T-cell (primary cell): ENCODE measurements at regions not wholly inside any gene's neighbourhood (a gene's known extent, or its start where the extent isn't known, plus 50 kb on each side); places are given as distances from the start of the nearest gene placed in this dataset.

Experiments
- ATAC-seq, 4 experiments: fragments of 200-7000 bp in 3 of 4; fragments of 150-1000 bp in 1 of 4; cut with Tn5 transposase; replicated peaks in 1 of 4; 1 replicate in 3 of 4; 2 replicates in 1 of 4; pipeline ENCODE4 v1.10.0; 2021; ENCODE audit warnings: moderate library complexity in 3 of 4, mild to moderate bottlenecking in 2 of 4, moderate number of reproducible peaks in 1 of 4
- CTCF ChIA-PET, 2 donors: fragments of 300-600 bp; sonication (Branson Sonifier 250); formaldehyde crosslinking; loops; one replicate each; lab custom pipeline; 2022; ENCODE audit warnings: antibody characterized with exemption in 2 of 2; lab: Charles Lee
- POLR2A ChIA-PET, 2 donors: fragments of 300-600 bp; sonication (Branson Sonifier 250); formaldehyde crosslinking; loops; one replicate each; lab custom pipeline; 2022; ENCODE audit warnings: antibody characterized with exemption in 2 of 2; lab: Charles Lee
- DNase-seq, 35 experiments: peaks; one replicate each; pipeline versions ENCODE4 v3.0.0 to v3.0.0-alpha.2; 2013 to 2023
- H3K27ac ChIP-seq: one replicate; pipeline ENCODE4 v1.5.1; 2013; ENCODE audit warnings: low read length
- H3K27me3 ChIP-seq, 2 experiments: replicated peaks in 1 of 2; 1 replicate in 1 of 2; 2 replicates in 1 of 2; pipeline versions ENCODE4 v1.6.1 to v1.7.0; 2013; ENCODE audit warnings: low read length in 1 of 2, mixed read lengths in 1 of 2; ENCODE audit not compliant: control insufficient read depth in 2 of 2, insufficient read depth in 2 of 2; ENCODE audit errors: extremely low read depth in 1 of 2
- H3K36me3 ChIP-seq, 2 donors: 1 replicate in 1 of 2; 2 replicates in 1 of 2; pipeline versions ENCODE4 v1.6.1 to v1.7.0; 2013; ENCODE audit warnings: low read length in 1 of 2; ENCODE audit not compliant: control insufficient read depth in 2 of 2, insufficient read depth in 1 of 2; ENCODE audit errors: extremely low read depth in 1 of 2
- H3K4me1 ChIP-seq, 2 experiments: 1 replicate in 1 of 2; 2 replicates in 1 of 2; pipeline versions ENCODE4 v1.6.1 to v1.7.0; 2013; ENCODE audit warnings: low read length in 2 of 2, mixed read lengths in 1 of 2; ENCODE audit not compliant: insufficient read depth in 2 of 2, control insufficient read depth in 1 of 2; ENCODE audit errors: extremely low read depth in 1 of 2
- H3K4me3 ChIP-seq, 2 donors: 1 replicate in 1 of 2; 2 replicates in 1 of 2; pipeline versions ENCODE4 v1.5.1 to v1.7.0; 2013; ENCODE audit warnings: mild to moderate bottlenecking in 2 of 2, low read length in 1 of 2, moderate library complexity in 1 of 2; ENCODE audit not compliant: control insufficient read depth in 1 of 2; ENCODE audit errors: extremely low read depth in 1 of 2
- H3K9me3 ChIP-seq: 2 replicates; pipeline ENCODE4 v1.7.0; 2013
- H3K27ac Mint-ChIP-seq, 2 donors: one replicate each; pipeline ENCODE4 v1.8.0; 2020 to 2021; ENCODE audit warnings: mild to moderate bottlenecking in 2 of 2, mixed read lengths in 2 of 2
- H3K27me3 Mint-ChIP-seq, 2 donors: one replicate each; pipeline ENCODE4 v1.8.0; 2021 to 2022; ENCODE audit warnings: mixed read lengths in 2 of 2
- H3K36me3 Mint-ChIP-seq: one replicate; pipeline ENCODE4 v1.8.0; 2021; ENCODE audit warnings: mixed read lengths
- H3K4me1 Mint-ChIP-seq, 3 donors: one replicate each; pipeline ENCODE4 v1.8.0; 2020 to 2022; ENCODE audit warnings: mixed read lengths in 3 of 3, mild to moderate bottlenecking in 1 of 3
- H3K4me3 Mint-ChIP-seq, 3 donors: one replicate each; pipeline ENCODE4 v1.8.0; 2020 to 2022; ENCODE audit warnings: mild to moderate bottlenecking in 3 of 3, mixed read lengths in 3 of 3, moderate library complexity in 3 of 3
- H3K9me3 Mint-ChIP-seq, 3 donors: one replicate each; pipeline ENCODE4 v1.8.0; 2020 to 2022; ENCODE audit warnings: mixed read lengths in 3 of 3
- WGBS: methylation state at CpG from one replicate; pipeline ENCODE4 v1.1.5; 2013; ENCODE audit warnings: missing lambda C conversion rate; ENCODE audit not compliant: insufficient coverage; 5-methylcytosine and 5-hydroxymethylcytosine counted together

DNA sequence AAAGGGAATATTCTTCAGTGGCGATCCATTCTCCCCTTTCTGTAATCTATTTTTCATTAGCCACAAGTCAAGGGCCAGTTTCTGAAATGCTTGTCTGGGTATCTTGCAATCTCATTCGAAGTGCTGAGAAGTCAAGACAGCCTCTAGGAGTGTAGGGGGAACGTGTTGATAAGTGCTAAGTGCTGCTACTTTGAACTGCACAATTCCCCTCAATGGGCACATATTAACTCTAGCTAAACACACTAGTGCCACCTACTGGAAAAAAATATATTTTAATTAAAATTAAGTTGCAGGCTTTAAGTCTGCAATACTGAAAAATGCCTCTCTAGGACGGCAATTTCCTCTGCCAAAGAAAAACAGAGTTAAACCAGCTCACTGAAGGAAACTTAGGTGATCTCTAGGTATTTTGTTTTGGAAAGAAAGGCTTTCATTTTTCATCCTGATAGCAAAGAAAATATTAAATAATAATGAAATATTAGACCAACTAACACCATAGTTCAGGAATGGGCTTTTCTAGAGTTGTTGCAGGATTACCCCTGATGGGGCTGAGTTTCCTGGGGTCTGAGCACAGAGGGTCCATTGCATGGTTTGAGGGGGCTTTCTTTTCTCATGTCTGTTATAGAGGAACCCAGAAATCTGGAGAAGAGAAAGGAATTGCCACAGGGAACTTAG is 181.9 kb upstream of the KBTBD8 start:
- POLR2A ChIA-PET, result no interaction called here
- no peaks in the 10 kb centered on the region for H3K9me3 ChIP-seq
- peak; percentile 51 to 76 (median 68) for ATAC-seq

DNA sequence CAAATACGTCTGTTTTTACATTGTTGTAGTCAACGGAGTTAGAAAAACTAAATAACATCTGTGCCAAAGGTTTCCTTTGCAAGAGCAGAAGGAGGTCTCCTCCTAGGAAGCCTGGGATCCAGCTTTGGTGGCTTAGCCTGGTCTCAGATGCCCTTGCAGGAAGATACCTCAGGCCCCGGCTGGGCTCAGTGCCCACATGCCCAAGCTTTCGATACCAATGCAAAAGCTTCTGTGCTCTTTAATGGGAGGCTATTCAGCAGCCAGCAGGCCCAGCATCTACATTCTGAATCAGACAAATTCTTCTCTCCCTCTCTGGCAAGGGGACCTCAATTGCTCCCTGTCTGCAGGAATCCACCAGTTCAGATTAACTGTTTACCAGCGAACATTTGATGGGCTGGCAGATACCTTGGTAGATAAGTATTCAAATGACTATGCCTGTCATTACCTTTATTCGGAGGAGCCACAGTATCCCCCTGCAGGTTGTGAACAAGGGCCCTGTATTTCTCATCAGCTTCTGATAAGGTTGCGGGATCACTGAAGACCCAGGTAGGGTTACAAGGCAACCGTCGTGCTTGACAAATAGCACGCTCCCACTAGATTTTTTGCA is 180.1 kb upstream of the KBTBD8 start:
- Histone ChIP-seq H3K9me3 (no peaks in the 10 kb centered on the region), H3K27ac (no peak overlapping the region), H3K36me3 (no peaks in the 10 kb centered on the region), H3K4me3 (no peak overlapping the region), H3K4me1 (no peaks in the 10 kb centered on the region), H3K27me3 (peaks cover 0 to 5% of the 10 kb centered on the region in 2 experiments)
- H3K27me3 Mint-ChIP-seq, result peaks cover 5 to 8% of the 10 kb centered on the region in 2 donors
- ChIA-PET CTCF (interaction anchor here (1.1 to 3.4 kb wide), 10 partner anchors 15 to 566 kb away, joined by 3 to 34 read pairs (median 6); no protein-coding TSS in a partner anchor), POLR2A (no interaction called here)
- H3K27ac Mint-ChIP-seq, result no peak overlapping the region
- H3K9me3 Mint-ChIP-seq, result no peaks in the 10 kb centered on the region
- WGBS, result 96% methylated on average over 6 of the region's 10 CpGs
- no peaks in the 10 kb centered on the region for H3K36me3 Mint-ChIP-seq
- ATAC-seq (no peak), DNase-seq (no peak)
- no peak overlapping the region for H3K4me3 Mint-ChIP-seq
- H3K4me1 Mint-ChIP-seq, result no peaks in the 10 kb centered on the region

More for the DNA sequence above, 181.9 kb upstream of the KBTBD8 start:
- Mint-ChIP-seq H3K9me3 (no peaks in the 10 kb centered on the region), H3K27ac (no peak overlapping the region), H3K27me3 (peaks cover 5% of the 10 kb centered on the region in 2 donors), H3K4me3 (no peak overlapping the region), H3K36me3 (no peaks in the 10 kb centered on the region), H3K4me1 (no peaks in the 10 kb centered on the region)
- H3K4me1 ChIP-seq, result no peaks in the 10 kb centered on the region
- peaks cover 0 to 3% of the 10 kb centered on the region in 2 experiments for H3K27me3 ChIP-seq
- WGBS, result no CpG with 5 or more reads among the region's 4 CpGs
- H3K36me3 ChIP-seq, result no peaks in the 10 kb centered on the region
- CTCF ChIA-PET, result interaction anchor here (0.6 to 2.8 kb wide), 13 partner anchors 13 to 568 kb away, joined by 3 to 24 read pairs (median 3); no protein-coding TSS in a partner anchor
- peak in 5 of 35 experiments; percentile 1 to 62 (median 2) for DNase-seq
- no peak overlapping the region for H3K27ac ChIP-seq
- no peak overlapping the region for H3K4me3 ChIP-seq

DNA sequence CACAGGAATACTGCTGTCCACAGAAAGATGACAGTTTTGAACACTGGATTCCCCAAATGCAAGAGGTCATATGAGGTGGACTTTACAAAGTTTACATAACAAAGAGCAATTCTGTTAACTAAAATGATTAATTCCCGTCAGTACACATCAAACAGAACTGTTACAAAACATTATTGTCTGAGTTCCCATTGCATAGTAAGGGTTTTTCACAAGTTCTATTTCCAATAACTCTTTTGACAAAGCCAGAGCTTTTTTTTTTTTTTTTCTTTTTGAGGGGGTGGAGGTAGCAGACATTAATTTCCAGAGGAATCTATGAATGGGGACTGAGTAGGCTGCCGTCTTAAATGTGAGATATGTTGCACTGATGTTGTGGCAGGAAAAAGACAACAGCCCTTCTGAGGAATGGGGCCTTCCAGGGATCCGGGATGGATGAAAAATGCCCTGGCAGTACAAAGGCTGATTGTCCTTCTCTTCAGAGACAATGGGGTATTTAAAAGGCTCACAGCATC is 178.1 kb upstream of the KBTBD8 start:
- Histone ChIP-seq H3K27me3 (peaks cover 0 to 3% of the 10 kb centered on the region in 2 experiments), H3K36me3 (no peaks in the 10 kb centered on the region), H3K27ac (no peak overlapping the region), H3K4me1 (no peaks in the 10 kb centered on the region), H3K4me3 (no peak overlapping the region), H3K9me3 (no peaks in the 10 kb centered on the region)
- CTCF ChIA-PET, result interaction anchor here (0.5 to 3.4 kb wide), 13 partner anchors 9 to 1309 kb away, joined by 3 to 34 read pairs (median 4); no protein-coding TSS in a partner anchor
- DNase-seq (no peak), ATAC-seq (no peak)
- H3K27ac Mint-ChIP-seq, result no peak overlapping the region
- no peak overlapping the region for H3K4me3 Mint-ChIP-seq
- H3K4me1 Mint-ChIP-seq, result no peaks in the 10 kb centered on the region
- H3K27me3 Mint-ChIP-seq, result peaks cover 5 to 8% of the 10 kb centered on the region in 2 donors
- POLR2A ChIA-PET, result no interaction called here
- H3K9me3 Mint-ChIP-seq, result no peaks in the 10 kb centered on the region
- no peaks in the 10 kb centered on the region for H3K36me3 Mint-ChIP-seq
- WGBS, result 60% methylated on average over 1 of the region's 3 CpGs

DNA sequence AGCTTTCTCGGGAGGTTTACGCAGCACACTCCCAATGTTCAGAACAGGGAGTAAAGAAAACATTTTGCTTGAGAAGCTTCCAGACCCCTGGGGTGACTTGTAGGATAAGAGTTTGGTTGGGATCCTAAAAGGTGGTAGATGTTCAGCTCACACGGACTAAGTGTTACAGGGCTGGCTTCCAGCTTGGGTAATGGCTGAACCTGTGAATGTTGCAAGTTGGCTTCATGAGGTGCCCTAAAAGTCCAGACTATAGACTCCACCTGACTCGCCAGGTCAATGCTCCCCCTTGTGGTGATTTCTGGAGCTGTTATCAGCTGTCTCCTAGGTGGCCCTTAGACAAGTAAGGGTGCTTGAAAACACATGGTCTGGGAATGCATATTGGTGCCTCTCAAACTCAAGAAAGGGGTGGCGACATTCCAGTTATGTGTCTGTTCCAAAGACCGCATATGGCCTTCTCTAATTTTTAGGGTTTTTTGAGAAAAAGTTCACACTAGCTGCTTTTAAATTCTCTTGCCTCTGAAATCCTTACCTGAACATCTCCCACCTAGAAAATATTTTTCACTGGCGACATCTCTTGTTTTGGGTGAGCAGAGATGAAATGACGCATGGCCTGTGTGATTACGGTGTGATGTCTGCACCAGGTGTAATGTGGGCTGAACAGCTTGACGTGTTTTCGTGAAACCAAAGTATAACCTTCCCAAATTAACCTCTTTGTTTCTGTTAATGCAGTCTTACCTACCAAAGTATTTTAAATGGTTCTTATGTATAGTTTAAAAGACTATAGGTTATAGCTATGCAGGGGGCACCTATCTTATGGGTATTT is 175.7 kb upstream of the KBTBD8 start:
- H3K4me3 Mint-ChIP-seq, result no peak overlapping the region
- peaks cover 0 to 6% of the 10 kb centered on the region in 2 donors for H3K27me3 Mint-ChIP-seq
- H3K36me3 Mint-ChIP-seq, result no peaks in the 10 kb centered on the region
- H3K9me3 Mint-ChIP-seq, result no peaks in the 10 kb centered on the region
- H3K27ac Mint-ChIP-seq, result no peak overlapping the region
- no peaks in the 10 kb centered on the region for H3K4me1 ChIP-seq
- CTCF ChIA-PET, result interaction anchor here (0.5 to 2.8 kb wide), 43 partner anchors 7 to 1072 kb away, joined by 3 to 67 read pairs (median 4); no protein-coding TSS in a partner anchor
- peaks cover 0 to 3% of the 10 kb centered on the region in 2 experiments for H3K27me3 ChIP-seq
- ATAC-seq (peak; percentile 56 to 76 (median 68)), DNase-seq (peak; percentile 8 to 78 (median 53))
- H3K9me3 ChIP-seq, result no peaks in the 10 kb centered on the region
- no peak overlapping the region for H3K4me3 ChIP-seq
- no peaks in the 10 kb centered on the region for H3K4me1 Mint-ChIP-seq
- H3K36me3 ChIP-seq, result no peaks in the 10 kb centered on the region
- 60% methylated on average over 4 of the region's 11 CpGs for whole genome bisulfite sequencing
- H3K27ac ChIP-seq, result no peak overlapping the region
- POLR2A ChIA-PET, result interaction anchor here in 1 of 2 donors (1.0 kb wide), 1 partner anchor 429 kb away, joined by 4 read pairs; no protein-coding TSS in a partner anchor

DNA sequence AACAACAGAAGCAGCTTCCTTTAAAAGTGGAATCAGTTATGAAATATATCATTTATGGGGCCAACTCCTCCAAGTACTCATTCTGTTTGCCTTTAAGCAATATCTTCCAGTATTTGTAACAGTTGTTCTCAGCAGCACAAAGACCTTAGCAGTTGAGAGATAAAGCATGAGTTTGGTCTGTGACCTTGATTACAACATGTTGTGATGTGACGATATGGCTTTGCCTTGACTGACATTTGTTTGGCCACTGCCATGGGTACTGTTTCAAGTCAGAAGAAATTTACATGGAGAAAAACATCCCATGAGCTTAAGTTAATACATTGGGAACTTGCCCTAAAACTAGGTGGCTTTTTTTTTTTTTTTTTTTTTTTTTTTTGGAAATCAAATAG is 175.1 kb upstream of the KBTBD8 start:
- Mint-ChIP-seq H3K4me3 (no peak overlapping the region), H3K9me3 (no peaks in the 10 kb centered on the region), H3K36me3 (no peaks in the 10 kb centered on the region), H3K4me1 (no peaks in the 10 kb centered on the region), H3K27me3 (peaks cover 0 to 6% of the 10 kb centered on the region in 2 donors), H3K27ac (no peak overlapping the region)
- DNase-seq, result no peak
- no CpG with 5 or more reads among the region's 1 CpG for WGBS
- POLR2A ChIA-PET, result interaction anchor here in 1 of 2 donors (1.0 kb wide), 1 partner anchor 429 kb away, joined by 4 read pairs; no protein-coding TSS in a partner anchor
- H3K27me3 ChIP-seq, result peaks cover 0 to 5% of the 10 kb centered on the region in 2 experiments
- no peaks in the 10 kb centered on the region for H3K9me3 ChIP-seq
- no peak overlapping the region for H3K4me3 ChIP-seq
- H3K27ac ChIP-seq, result no peak overlapping the region
- no peaks in the 10 kb centered on the region for H3K36me3 ChIP-seq
- H3K4me1 ChIP-seq, result no peaks in the 10 kb centered on the region
- ATAC-seq, result no peak
- CTCF ChIA-PET, result interaction anchor here (0.6 to 2.8 kb wide), 30 partner anchors 8 to 1072 kb away, joined by 3 to 67 read pairs (median 5); no protein-coding TSS in a partner anchor
